Activated T-helper 17 cell treated with anti-CD3 and anti-CD28 coated beads, Interleukin-2, amount 50 U/mL, for 72 hours (primary cell): ENCODE measurements at regions not wholly inside any gene's neighbourhood (a gene's known extent, or its start where the extent isn't known, plus 50 kb on each side); places are given as distances from the start of the nearest gene placed in this dataset.
A peak's percentile ranks its signal among the peaks of the same experiment; 100 is the strongest.

Experiments
- ATAC-seq: fragments of 150-1000 bp; cut with Tn5 transposase; replicated peaks from 2 replicates; pipeline ENCODE4 v1.10.0; 2021; ENCODE audit warnings: mild to moderate bottlenecking, moderate library complexity
- H3K27ac Mint-ChIP-seq: one replicate; pipeline ENCODE4 v1.8.0; 2022; ENCODE audit warnings: mixed read lengths
- H3K27me3 Mint-ChIP-seq: one replicate; pipeline ENCODE4 v1.8.0; 2022; ENCODE audit warnings: mixed read lengths
- H3K36me3 Mint-ChIP-seq: one replicate; pipeline ENCODE4 v1.8.0; 2022; ENCODE audit warnings: low read depth, mild to moderate bottlenecking, mixed read lengths
- H3K4me1 Mint-ChIP-seq: one replicate; pipeline ENCODE4 v1.8.0; 2022; ENCODE audit warnings: mixed read lengths
- H3K4me3 Mint-ChIP-seq: one replicate; pipeline ENCODE4 v1.8.0; 2022; ENCODE audit warnings: mild to moderate bottlenecking, mixed read lengths
- H3K9me3 Mint-ChIP-seq: one replicate; pipeline ENCODE4 v1.8.0; 2022; ENCODE audit warnings: mixed read lengths

DNA sequence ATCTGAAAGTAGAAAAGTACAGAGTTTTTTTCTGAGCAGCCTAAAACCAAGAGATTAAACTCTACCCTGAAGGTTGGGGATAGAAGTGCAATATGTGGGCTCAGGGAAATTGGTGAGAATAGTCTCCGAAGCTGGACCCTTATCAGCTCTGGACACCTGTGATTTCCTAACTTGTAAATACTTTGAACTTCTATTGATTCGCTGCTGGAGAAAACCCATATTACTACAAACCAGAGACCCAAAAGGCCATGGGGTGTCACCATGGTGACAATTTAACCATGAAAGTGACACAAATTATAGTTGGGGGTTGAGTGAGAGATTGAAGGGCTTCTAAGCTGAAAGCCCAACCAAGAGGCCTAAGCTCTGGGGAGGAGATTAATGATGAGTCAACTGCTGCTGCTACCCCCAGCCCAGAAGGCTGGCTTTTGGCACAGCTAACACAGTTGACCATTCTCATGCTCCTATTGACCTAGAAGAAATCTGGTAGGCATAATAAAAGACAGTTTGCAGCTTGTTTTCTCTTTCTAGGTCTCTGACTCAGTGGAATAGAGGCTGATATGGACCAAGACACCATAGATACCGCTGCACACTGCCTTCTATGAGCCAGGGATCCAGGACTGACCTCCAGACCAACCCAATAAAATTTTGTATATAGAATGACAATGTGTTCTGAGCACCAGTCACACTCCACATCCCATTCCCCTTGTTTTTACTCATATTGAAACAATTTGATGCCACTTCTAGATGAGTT is 131.9 kb upstream of the FNDC3A start:
- H3K27ac Mint-ChIP-seq: no peak overlapping the region
- H3K4me1 Mint-ChIP-seq: no peaks in the 10 kb centered on the region
- H3K36me3 Mint-ChIP-seq: no peaks in the 10 kb centered on the region
- no peak overlapping the region for H3K4me3 Mint-ChIP-seq
- ATAC-seq: no peak
- H3K9me3 Mint-ChIP-seq: no peaks in the 10 kb centered on the region
- peaks cover 4% of the 10 kb centered on the region for H3K27me3 Mint-ChIP-seq

DNA sequence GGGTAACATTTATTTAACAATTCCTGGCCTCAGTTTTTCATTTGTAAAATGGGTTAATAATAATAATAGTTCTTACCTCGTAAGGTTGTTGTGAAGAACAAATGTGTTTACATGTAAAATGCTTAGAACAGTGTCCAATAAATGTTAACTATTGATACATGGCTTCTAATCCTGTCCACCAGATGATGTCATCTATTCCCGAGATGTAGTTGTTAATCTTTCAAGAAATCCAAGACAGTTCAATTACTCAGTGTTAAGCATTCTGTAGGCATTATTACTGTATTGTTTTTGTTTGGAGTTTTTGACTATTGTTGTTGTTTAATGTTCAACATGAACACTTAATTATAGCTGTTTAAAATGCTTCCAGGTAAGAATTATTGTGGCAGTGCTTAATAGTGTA is 131.0 kb upstream of the FNDC3A start:
- Mint-ChIP-seq H3K4me3 (no peak overlapping the region), H3K4me1 (no peaks in the 10 kb centered on the region), H3K9me3 (no peaks in the 10 kb centered on the region), H3K36me3 (no peaks in the 10 kb centered on the region), H3K27me3 (peaks cover 4% of the 10 kb centered on the region), H3K27ac (no peak overlapping the region)
- no peak for ATAC-seq

DNA sequence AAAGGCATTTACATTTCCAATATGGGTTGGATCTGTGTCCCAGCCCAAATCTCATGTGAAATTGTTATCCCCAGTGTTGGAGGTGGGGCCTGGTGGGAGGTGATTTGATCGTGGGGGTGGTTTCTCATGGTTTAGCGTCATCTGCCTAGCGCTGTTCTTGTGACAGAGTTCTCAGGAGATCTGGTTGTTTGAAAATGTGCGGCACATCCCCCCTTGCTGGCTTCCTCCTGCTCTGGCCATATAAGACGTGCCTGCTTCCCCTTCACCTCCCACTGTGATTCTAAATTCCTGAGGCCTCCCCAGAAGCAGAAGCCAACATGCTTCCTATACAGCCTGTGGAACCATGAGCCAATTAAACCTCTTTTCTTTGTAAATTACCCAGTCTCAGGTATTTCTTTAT is 126.2 kb upstream of the FNDC3A start:
- no peak overlapping the region for H3K4me3 Mint-ChIP-seq
- H3K9me3 Mint-ChIP-seq: no peaks in the 10 kb centered on the region
- peaks cover 3% of the 10 kb centered on the region for H3K27me3 Mint-ChIP-seq
- H3K36me3 Mint-ChIP-seq: no peaks in the 10 kb centered on the region
- H3K4me1 Mint-ChIP-seq: peaks cover 21% of the 10 kb centered on the region
- ATAC-seq: no peak
- no peak overlapping the region for H3K27ac Mint-ChIP-seq

DNA sequence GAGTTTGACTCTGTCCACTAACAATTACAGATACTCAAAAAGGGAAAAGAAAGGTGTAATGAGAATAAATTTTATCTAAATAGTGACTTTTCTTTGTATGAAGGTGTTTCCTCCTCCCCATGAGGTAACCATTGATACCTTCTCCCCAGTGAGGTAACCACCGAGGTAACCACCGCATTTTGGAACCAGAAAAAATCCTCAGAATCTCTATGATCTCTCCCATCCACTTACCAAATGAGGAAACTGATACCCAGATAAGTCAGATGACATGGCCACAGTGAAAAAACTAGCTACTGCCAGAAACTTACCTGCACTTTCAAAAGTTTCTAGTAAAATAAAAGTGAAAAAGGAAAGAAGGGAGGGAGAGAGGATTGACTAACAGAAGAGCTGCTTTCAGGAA is 124.0 kb upstream of the FNDC3A start:
- peaks cover 3% of the 10 kb centered on the region for H3K27me3 Mint-ChIP-seq
- peaks cover 21% of the 10 kb centered on the region for H3K4me1 Mint-ChIP-seq
- no peak overlapping the region for H3K4me3 Mint-ChIP-seq
- ATAC-seq: peak; percentile 68
- no peaks in the 10 kb centered on the region for H3K9me3 Mint-ChIP-seq
- peak overlapping the region; percentile 61 for H3K27ac Mint-ChIP-seq
- H3K36me3 Mint-ChIP-seq: no peaks in the 10 kb centered on the region

DNA sequence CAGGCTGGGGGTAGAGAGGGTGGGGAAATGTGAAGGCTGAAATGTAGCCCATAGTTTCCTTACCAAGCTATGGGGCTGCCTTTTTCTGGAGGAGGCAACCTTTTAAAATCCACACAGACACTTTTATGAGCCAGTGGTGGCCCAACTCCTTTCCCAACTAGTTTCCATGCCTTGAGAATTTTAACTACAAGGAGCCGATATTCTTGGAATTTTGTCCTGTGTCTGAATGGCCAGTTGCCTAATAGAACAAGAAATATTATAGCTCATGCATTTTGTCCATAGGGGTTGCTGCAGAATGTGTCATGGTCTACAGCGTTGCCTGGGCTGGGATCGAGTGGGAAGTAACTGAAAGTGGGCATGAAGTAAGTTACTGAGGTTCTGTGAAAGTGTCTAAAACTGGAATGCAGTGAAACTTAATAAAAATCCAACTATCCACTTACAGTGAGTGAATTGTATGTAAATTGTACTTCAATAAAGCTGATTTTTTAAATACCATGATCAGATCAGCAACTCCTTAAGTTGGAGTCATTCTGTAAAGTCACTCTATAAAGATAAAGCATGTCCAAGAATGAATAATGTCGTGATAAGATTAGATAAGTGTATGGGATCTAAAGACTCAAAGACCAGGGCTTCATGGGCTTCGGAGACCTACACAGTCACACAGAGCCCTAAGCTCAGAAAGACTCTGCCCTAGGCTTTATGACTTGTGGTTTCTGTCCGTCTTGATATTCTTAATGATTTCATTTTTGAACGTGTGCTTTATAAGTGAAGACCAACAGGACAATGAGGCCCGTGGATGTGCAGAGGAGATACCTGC is 122.6 kb upstream of the FNDC3A start:
- Mint-ChIP-seq H3K27ac (peak overlapping the region; percentile 56), H3K9me3 (no peaks in the 10 kb centered on the region), H3K4me3 (peak overlapping the region; percentile 65), H3K36me3 (no peaks in the 10 kb centered on the region), H3K27me3 (peaks cover 3% of the 10 kb centered on the region), H3K4me1 (peaks cover 23% of the 10 kb centered on the region)
- ATAC-seq: peak; percentile 67

DNA sequence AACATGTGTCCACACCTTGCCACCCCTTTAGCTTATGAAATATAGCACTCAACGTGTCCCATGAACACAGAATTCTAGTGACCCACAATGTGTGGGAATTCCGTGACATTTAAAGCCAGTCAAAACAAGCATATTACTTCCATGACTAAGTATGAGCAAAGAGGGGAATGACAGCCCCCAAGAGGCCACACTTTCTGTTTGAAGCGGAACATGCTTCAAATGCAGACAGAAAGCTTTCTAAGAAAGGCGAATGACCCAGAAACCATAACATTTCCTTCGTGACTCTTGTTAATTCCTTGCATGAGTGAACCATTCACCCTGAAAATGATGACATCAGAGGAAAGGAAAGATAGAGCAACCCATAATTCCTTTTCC is 122.0 kb upstream of the FNDC3A start:
- H3K27me3 Mint-ChIP-seq: peaks cover 3% of the 10 kb centered on the region
- no peaks in the 10 kb centered on the region for H3K9me3 Mint-ChIP-seq
- H3K27ac Mint-ChIP-seq: peak overlapping the region; percentile 56
- H3K4me1 Mint-ChIP-seq: peaks cover 28% of the 10 kb centered on the region
- peak; percentile 83 for ATAC-seq
- no peaks in the 10 kb centered on the region for H3K36me3 Mint-ChIP-seq
- peak overlapping the region; percentile 65 for H3K4me3 Mint-ChIP-seq

DNA sequence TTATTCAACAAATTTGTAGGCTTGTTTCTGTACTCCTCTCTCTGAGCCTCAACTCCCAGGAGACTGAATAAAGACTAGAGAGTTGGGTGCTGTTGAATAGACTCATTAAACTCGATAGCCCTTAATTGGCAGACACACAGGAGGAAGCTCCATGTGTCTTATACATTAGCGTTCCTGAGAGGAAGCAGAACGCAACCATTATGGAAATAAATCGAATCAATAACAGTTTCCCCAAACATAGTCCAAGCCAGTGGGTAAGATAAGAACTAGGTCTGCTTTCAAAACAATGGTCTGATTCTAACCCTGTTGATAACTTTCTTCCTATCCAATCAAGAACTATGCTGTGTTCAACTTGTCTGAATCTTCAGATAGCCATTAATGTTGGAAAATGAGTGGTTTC is 118.1 kb upstream of the FNDC3A start:
- no peak for ATAC-seq

DNA sequence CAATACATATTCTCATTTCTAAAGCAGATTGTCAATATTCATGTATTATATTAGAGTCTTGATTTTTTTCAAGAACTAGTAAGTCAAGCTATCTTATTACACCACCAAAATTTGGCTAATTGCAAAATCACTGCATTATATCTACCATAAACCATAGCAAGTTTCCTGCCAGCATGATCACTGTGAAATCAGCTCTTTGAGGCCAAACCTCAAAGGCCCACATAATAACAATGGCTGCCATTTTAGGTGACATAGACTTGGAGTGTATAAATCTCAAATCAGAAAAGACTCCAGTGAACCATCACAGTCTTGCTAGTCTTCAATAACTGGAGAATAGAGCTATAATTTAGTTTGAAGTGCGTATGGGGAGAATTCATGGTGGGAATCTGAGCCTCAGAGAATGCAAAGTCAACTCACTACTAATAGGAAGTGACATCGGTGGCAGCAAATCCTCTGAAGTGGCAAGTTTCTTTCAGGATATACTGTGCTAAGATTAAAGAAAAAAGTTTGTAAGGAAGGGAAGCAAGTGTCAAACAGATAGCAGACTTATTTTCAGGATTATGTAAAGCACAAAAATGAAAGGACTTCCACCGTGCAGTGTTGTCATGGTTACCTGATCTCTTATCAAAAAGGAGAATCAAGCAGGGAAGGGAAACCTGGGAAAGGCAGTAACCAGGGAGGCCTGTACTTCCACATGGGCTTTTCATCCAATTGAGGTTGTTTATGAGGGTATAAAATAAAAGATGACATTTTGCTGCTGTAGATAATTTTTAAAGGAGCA is 117.4 kb upstream of the FNDC3A start:
- peak overlapping the region; percentile 36 for H3K4me3 Mint-ChIP-seq
- H3K27ac Mint-ChIP-seq: no peak overlapping the region
- ATAC-seq: no peak
- H3K27me3 Mint-ChIP-seq: no peaks in the 10 kb centered on the region
- H3K4me1 Mint-ChIP-seq: peaks cover 21% of the 10 kb centered on the region
- no peaks in the 10 kb centered on the region for H3K36me3 Mint-ChIP-seq
- H3K9me3 Mint-ChIP-seq: no peaks in the 10 kb centered on the region

More for the DNA sequence above, 118.1 kb upstream of the FNDC3A start:
- no peaks in the 10 kb centered on the region for H3K9me3 Mint-ChIP-seq
- peaks cover 22% of the 10 kb centered on the region for H3K4me1 Mint-ChIP-seq
- H3K4me3 Mint-ChIP-seq: no peak overlapping the region
- H3K27me3 Mint-ChIP-seq: no peaks in the 10 kb centered on the region
- H3K27ac Mint-ChIP-seq: no peak overlapping the region
- no peaks in the 10 kb centered on the region for H3K36me3 Mint-ChIP-seq

DNA sequence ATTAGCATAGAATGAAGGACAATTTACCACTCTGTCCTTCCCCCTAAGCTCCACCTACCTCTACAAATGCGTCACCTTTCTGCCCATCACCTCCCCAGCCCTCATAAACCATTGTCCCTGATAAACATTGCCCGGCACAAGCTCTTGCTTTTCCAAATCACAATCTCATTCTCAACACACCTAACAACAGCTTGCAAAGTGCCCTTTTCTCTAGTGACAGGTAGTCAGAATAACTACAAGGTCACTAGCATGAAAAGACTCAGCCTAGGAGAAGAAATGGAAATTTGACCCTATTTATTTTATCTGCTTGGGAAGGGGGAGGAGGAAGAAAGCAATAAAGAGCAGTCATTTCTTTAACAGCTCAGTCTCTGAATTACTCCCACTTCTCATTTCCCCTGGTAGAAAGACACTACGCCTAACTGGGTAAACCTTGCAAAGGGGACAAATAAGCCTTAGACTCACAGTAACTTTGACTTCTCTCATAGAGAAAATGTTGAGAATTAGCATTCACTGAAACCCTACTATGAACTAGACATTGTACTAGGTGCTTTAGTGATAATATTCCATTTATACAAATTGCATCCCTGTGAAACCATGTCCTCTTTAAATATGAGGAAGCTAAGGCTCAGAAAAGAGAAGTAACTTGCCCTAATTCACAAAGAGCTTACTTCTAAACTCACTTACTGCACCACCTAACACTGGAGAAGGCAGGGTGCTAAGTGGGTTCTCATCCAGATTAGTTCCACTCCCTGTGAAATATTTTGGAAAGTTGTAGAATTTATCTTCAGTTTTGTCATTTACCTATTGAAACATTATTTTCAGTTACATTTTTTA is 116.2 kb upstream of the FNDC3A start:
- Mint-ChIP-seq H3K36me3 (no peaks in the 10 kb centered on the region), H3K27me3 (no peaks in the 10 kb centered on the region), H3K4me3 (peak overlapping the region; percentile 23), H3K27ac (no peak overlapping the region), H3K9me3 (no peaks in the 10 kb centered on the region), H3K4me1 (peaks cover 13% of the 10 kb centered on the region)
- peak; percentile 34 for ATAC-seq

DNA sequence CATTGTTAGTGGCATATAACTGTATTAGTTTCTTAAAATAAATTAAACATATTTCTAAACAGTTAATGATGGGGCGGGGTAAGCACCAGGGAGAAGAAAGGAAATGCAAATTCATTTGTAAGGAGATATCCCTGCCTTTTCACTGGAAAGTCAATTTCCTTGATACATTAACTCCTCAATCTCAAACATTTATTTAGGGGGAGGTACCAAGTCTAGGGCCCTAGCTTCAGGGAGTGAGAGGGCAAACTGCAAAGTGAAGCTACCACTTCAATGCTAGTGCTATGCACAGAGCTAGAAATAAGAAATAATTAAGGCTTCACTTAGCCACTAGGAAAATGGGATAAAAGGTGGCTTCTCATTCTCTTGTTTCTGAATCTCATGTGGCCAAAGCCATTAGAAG is 115.3 kb upstream of the FNDC3A start:
- no peak for ATAC-seq
- H3K27me3 Mint-ChIP-seq: no peaks in the 10 kb centered on the region
- H3K36me3 Mint-ChIP-seq: no peaks in the 10 kb centered on the region

DNA sequence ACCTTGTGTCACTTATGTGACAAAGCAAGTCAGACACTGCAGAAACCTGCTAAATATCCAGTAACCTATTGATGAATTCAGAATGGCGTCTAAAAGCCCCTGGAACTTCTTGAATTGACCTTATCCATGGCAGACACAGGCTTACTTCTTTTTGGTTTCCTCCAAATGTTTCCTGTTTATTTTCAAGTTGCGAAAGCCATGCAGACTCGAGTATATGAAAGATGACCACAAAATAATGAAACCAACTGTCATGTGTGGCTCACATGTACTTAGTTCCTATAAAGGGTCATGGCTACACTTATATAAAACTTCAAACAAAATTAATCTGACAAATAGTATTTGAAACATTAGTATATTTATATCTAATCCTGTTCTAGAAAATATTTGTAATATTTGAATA is 113.1 kb upstream of the FNDC3A start:
- Mint-ChIP-seq H3K9me3 (no peaks in the 10 kb centered on the region), H3K27me3 (no peaks in the 10 kb centered on the region), H3K4me1 (peaks cover 17% of the 10 kb centered on the region), H3K27ac (no peak overlapping the region), H3K36me3 (no peaks in the 10 kb centered on the region), H3K4me3 (no peak overlapping the region)
- no peak for ATAC-seq

More for the DNA sequence above, 115.3 kb upstream of the FNDC3A start:
- peaks cover 13% of the 10 kb centered on the region for H3K4me1 Mint-ChIP-seq
- no peak overlapping the region for H3K4me3 Mint-ChIP-seq
- no peak overlapping the region for H3K27ac Mint-ChIP-seq
- H3K9me3 Mint-ChIP-seq: no peaks in the 10 kb centered on the region

DNA sequence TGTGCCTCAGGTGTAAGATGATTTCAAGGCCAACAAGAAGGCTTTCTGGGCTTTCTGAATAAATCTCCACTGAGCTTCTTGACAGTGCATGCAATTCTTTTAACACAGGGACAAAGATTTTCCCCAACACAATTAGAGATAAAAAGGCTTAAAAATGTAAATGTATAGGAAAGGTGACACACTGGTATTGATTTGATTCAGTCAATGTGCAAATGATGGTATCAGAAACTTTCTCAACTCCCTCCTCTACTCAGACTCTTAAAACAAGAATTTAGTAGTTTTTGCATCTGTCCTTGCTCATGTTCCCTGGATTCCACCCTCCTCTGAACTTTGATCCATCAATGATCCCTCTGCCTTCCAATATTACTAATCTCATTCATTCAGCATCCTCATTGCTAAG is 111.6 kb upstream of the FNDC3A start:
- peak; percentile 42 for ATAC-seq
- H3K9me3 Mint-ChIP-seq: no peaks in the 10 kb centered on the region
- H3K4me1 Mint-ChIP-seq: peaks cover 8% of the 10 kb centered on the region
- no peaks in the 10 kb centered on the region for H3K27me3 Mint-ChIP-seq
- H3K27ac Mint-ChIP-seq: no peak overlapping the region
- H3K4me3 Mint-ChIP-seq: no peak overlapping the region
- H3K36me3 Mint-ChIP-seq: no peaks in the 10 kb centered on the region

DNA sequence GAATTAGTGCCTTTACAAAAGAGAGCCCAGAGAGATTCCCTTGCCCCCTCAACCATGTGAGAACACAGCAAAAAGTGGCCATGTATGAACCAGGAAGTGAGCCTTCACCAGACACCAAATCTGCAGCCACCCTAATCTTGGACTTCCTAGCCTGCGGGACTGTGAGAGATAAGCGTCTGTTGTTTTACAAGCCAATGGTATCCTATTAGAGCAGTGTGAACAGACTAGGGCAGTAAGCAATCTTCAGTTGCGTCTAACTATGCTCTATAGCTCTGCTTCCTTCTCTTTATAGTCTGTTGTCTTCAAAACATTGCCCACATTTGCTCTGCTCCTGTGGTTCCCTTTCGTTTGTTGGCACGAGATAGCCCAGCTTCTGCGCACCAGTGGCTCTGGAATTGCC is 109.5 kb upstream of the FNDC3A start:
- no peak overlapping the region for H3K4me3 Mint-ChIP-seq
- no peaks in the 10 kb centered on the region for H3K27me3 Mint-ChIP-seq
- no peaks in the 10 kb centered on the region for H3K9me3 Mint-ChIP-seq
- no peak for ATAC-seq
- no peaks in the 10 kb centered on the region for H3K36me3 Mint-ChIP-seq
- peaks cover 3% of the 10 kb centered on the region for H3K4me1 Mint-ChIP-seq
- H3K27ac Mint-ChIP-seq: no peak overlapping the region

DNA sequence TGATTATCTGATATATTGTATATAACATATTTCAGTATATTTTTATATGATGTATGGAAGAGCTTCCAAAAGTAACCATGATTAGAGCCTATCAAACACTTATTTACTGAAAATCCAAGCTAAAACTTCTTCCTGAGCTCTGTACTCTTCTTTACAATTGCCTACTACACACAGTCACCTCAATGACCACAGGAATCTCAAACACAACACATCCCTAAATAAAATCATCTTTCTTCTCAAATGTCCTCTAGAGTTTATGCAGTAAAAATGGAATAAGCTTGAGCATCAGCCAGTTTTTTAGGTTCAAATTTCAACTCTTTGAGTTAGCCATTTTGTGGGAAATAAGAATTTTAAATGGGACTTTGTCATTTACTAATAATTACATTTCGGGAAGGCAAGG is 102.6 kb upstream of the FNDC3A start:
- no peak overlapping the region for H3K4me3 Mint-ChIP-seq

More for the DNA sequence above, 102.6 kb upstream of the FNDC3A start:
- Mint-ChIP-seq H3K4me1 (no peaks in the 10 kb centered on the region), H3K36me3 (no peaks in the 10 kb centered on the region), H3K9me3 (no peaks in the 10 kb centered on the region), H3K27me3 (peaks cover 8% of the 10 kb centered on the region), H3K27ac (no peak overlapping the region)
- ATAC-seq: no peak
